Right renal cortex interstitium (tissue), 3 donors: ENCODE measurements at regions not wholly inside any gene's neighbourhood (a gene's known extent, or its start where the extent isn't known, plus 50 kb on each side); places are given as distances from the start of the nearest gene placed in this dataset.

Source experiments
- DNase-seq, 3 donors: peaks; one replicate each; pipeline ENCODE4 v3.0.0-alpha.2; 2013; ENCODE audit warnings: low read depth in 3 of 3, low spot score in 2 of 3

GRCh38 chr22:27695925-27696324 is 105.6 kb downstream of the MN1 start:
- DNase-seq: no peak

GRCh38 chr22:27697888-27698287 is 103.7 kb downstream of the MN1 start:
- no peak for DNase-seq
